HepG2 (cell line): ENCODE measurements at regions not wholly inside any gene's neighbourhood (a gene's known extent, or its start where the extent isn't known, plus 50 kb on each side); places are given as distances from the start of the nearest gene placed in this dataset.

Experiments used
- ATAC-seq: fragments of 200-7000 bp; cut with Tn5 transposase; 3 replicates; pipeline ENCODE4 v1.9.1; 2020; ENCODE audit warnings: mild to moderate bottlenecking, moderate library complexity
- BruUV-seq: library from RNA; stranded (reverse); fragments of 400-500 nt; replicated peaks from 2 replicates; lab custom pipeline; 2021; lab: Mats Ljungman, UMichigan
- CTCF ChIA-PET: fragments of 300-600 bp; formaldehyde crosslinking; extraction: SDS; loops from one replicate; lab custom pipeline; 2021; ENCODE audit warnings: low total read pairs, inconsistent platforms, low intra/inter-chr PET ratio; lab: Yijun Ruan, JAX
- POLR2A ChIA-PET: fragments of 350-600 bp; sonication (Branson Sonifier 250); formaldehyde crosslinking; loops from one replicate; lab custom pipeline; 2020; ENCODE audit warnings: antibody characterized with exemption, inconsistent platforms; lab: Yijun Ruan, JAX
- DNase-seq: peaks from one replicate; pipeline ENCODE4 v3.0.0-alpha.2; 2015; ENCODE audit warnings: low spot score
- FAIRE-seq: peaks from 3 replicates; lab custom pipeline; 2011; peaks lifted over from hg19 to GRCh38; lab: Jason Lieb, UNC
- H2AFZ ChIP-seq: one replicate; pipeline ENCODE4 v1.6.1; 2011; ENCODE audit warnings: low read length, inconsistent platforms
- H3K27ac ChIP-seq: fragments of 300-600 bp; 3 replicates; pipeline ENCODE4 v1.8.0; 2011; ENCODE audit warnings: mixed run types, mild to moderate bottlenecking, mixed read lengths, low read length, inconsistent platforms; ENCODE audit not compliant: insufficient read depth; ENCODE audit errors: extremely low read length
- H3K27me3 ChIP-seq, 2 experiments: fragments of 200-600 bp in 1 of 2; 2 replicates in 1 of 2; 3 replicates in 1 of 2; pipeline versions ENCODE4 v1.6.0 to v1.8.0; 2011; ENCODE audit warnings: low read length in 2 of 2, mild to moderate bottlenecking in 2 of 2, moderate library complexity in 2 of 2, inconsistent platforms in 1 of 2; ENCODE audit not compliant: insufficient read depth in 2 of 2, control insufficient read depth in 1 of 2
- H3K36me3 ChIP-seq, 2 experiments: fragments of 200-600 bp in 1 of 2; replicated peaks in 1 of 2; 2 replicates in 1 of 2; 3 replicates in 1 of 2; pipeline versions ENCODE4 v1.5.1 to v1.8.0; 2011; ENCODE audit warnings: low read length in 2 of 2, inconsistent platforms in 1 of 2; ENCODE audit not compliant: insufficient read depth in 2 of 2, control insufficient read depth in 1 of 2
- H3K4me1 ChIP-seq: 2 replicates; pipeline ENCODE4 v1.5.1; 2012; ENCODE audit warnings: low read length, inconsistent platforms; ENCODE audit not compliant: insufficient read depth
- H3K4me2 ChIP-seq: 2 replicates; pipeline ENCODE4 v1.6.0; 2011; ENCODE audit warnings: low read depth, low read length, inconsistent platforms
- H3K4me3 ChIP-seq, 3 experiments: fragments of 200-600 bp in 1 of 3; sonication (generic), shearing (Covaris generic) in 1 of 3; replicated peaks in 1 of 3; 2 replicates each; pipeline ENCODE4 v1.5.1; 2011 to 2016; ENCODE audit warnings: low read length in 3 of 3, inconsistent platforms in 2 of 3, low read depth in 2 of 3, mild to moderate bottlenecking in 2 of 3, control low read depth in 1 of 3, mixed read lengths in 1 of 3; ENCODE audit not compliant: insufficient read depth in 1 of 3
- H3K79me2 ChIP-seq: one replicate; pipeline ENCODE4 v1.6.1; 2011; ENCODE audit warnings: low read length, inconsistent platforms; ENCODE audit not compliant: insufficient read depth
- H3K9ac ChIP-seq: 2 replicates; pipeline ENCODE4 v1.6.0; 2011; ENCODE audit warnings: mild to moderate bottlenecking, low read depth, low read length, inconsistent platforms; ENCODE audit not compliant: insufficient read depth
- H3K9me3 ChIP-seq: 2 replicates; pipeline ENCODE4 v1.5.1; 2012; ENCODE audit warnings: mild to moderate bottlenecking, low read length
- H4K20me1 ChIP-seq: 2 replicates; pipeline ENCODE4 v1.6.0; 2011; ENCODE audit warnings: inconsistent platforms, mild to moderate bottlenecking, low read length, moderate library complexity; ENCODE audit not compliant: insufficient read depth
- MEIS2 ChIP-seq: sonication (generic); formaldehyde crosslinking; IDR thresholded peaks from 2 replicates; pipeline ENCODE4 v1.9.0; 2021; ENCODE audit warnings: mild to moderate bottlenecking, missing genetic modification reagents
- PITX1 ChIP-seq: sonication (generic); formaldehyde crosslinking; IDR thresholded peaks from 2 replicates; pipeline ENCODE4 v1.5.1; 2020; ENCODE audit warnings: mild to moderate bottlenecking, missing genetic modification reagents
- SP5 ChIP-seq: IDR thresholded peaks from 2 replicates; pipeline ENCODE4 v1.6.1; 2016; ENCODE audit warnings: low read depth, borderline replicate concordance
- STAG1 ChIP-seq: sonication (generic); formaldehyde crosslinking; IDR thresholded peaks from 2 replicates; pipeline ENCODE4 v1.4.0; 2020; ENCODE audit warnings: missing genetic modification reagents
- ZBTB49 ChIP-seq: sonication (generic); formaldehyde crosslinking; IDR thresholded peaks from 2 replicates; pipeline ENCODE4 v1.4.0; 2020; ENCODE audit warnings: missing genetic modification reagents, borderline replicate concordance
- ZNF10 ChIP-seq: sonication (generic); formaldehyde crosslinking; IDR thresholded peaks from 2 replicates; pipeline ENCODE4 v1.4.0; 2020; ENCODE audit warnings: mild to moderate bottlenecking, low read depth, missing genetic modification reagents, borderline replicate concordance
- ZNF503 ChIP-seq: sonication (generic); formaldehyde crosslinking; IDR thresholded peaks from 2 replicates; pipeline ENCODE4 v1.4.0; 2020; ENCODE audit warnings: missing genetic modification reagents
- WGBS: methylation state at CpG from one replicate; pipeline ENCODE4 v1.1.6; 2017; ENCODE audit warnings: low lambda C conversion rate; 5-methylcytosine and 5-hydroxymethylcytosine counted together
- in situ Hi-C: cut with HindIII; loops from 2 replicates; pipeline ENCODE4 v1.10.0; 2017; ENCODE audit warnings: low pct_unique_long_range_greater_than_20kb; ENCODE audit not compliant: extremely low pct_ligation_motif_present
- intact Hi-C: fragments of 100-400 bp; cut with micrococcal nuclease; formaldehyde crosslinking; loops from one replicate; pipeline ENCODE4 v1.10.0; 2022; ENCODE audit not compliant: unreplicated experiment
- TF ChIP-seq, protein P1 (sequence below): sonication (generic); formaldehyde crosslinking; IDR thresholded peaks from 2 replicates; pipeline ENCODE4 v1.5.0; 2020; ENCODE audit warnings: mild to moderate bottlenecking, missing genetic modification reagents, borderline replicate concordance
- TF ChIP-seq, protein P2 (sequence below): IDR thresholded peaks from 2 replicates; pipeline ENCODE4 v1.4.0; 2020; ENCODE audit warnings: mild to moderate bottlenecking, missing genetic modification reagents

- H3K4me3 ChIP-seq, result no peak overlapping the region
- H3K79me2 ChIP-seq, result no peaks in the 10 kb centered on the region
- TF ChIP-seq ZNF503 (CRISPR knock-in tag) (no peak), SP5 (no peak), ZNF10 (no peak)
- TF ChIP-seq, protein P1, sequence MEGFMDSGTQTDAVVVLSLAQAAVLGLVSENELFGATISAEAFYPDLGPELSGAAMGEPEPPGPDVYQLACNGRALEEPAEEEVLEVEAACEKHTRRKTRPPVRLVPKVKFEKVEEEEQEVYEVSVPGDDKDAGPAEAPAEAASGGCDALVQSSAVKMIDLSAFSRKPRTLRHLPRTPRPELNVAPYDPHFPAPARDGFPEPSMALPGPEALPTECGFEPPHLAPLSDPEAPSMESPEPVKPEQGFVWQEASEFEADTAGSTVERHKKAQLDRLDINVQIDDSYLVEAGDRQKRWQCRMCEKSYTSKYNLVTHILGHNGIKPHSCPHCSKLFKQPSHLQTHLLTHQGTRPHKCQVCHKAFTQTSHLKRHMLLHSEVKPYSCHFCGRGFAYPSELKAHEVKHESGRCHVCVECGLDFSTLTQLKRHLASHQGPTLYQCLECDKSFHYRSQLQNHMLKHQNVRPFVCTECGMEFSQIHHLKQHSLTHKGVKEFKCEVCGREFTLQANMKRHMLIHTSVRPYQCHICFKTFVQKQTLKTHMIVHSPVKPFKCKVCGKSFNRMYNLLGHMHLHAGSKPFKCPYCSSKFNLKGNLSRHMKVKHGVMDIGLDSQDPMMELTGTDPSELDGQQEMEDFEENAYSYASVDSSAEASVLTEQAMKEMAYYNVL, result no peak
- DNase-seq, result no peak
- no peak for FAIRE-seq
- ChIA-PET CTCF (no interaction called here), POLR2A (no interaction called here)
- no peaks in the 10 kb centered on the region for H3K36me3 ChIP-seq
- H3K9ac ChIP-seq, result no peak overlapping the region
- intact Hi-C loops (no loop called here), in situ Hi-C loops (no loop called here)
- BruUV-seq, result no TSS peak
- no peaks in the 10 kb centered on the region; a peak in 1 of 5 replicates for H3K27me3 ChIP-seq
- WGBS, result 28% methylated on average over 4 of the region's 8 CpGs
- H3K4me1 ChIP-seq, result no peaks in the 10 kb centered on the region
- no peaks in the 10 kb centered on the region for H4K20me1 ChIP-seq
- no peak for ATAC-seq
- H2AFZ ChIP-seq, result no peak overlapping the region
- H3K4me2 ChIP-seq, result no peak overlapping the region
- no peak overlapping the region for H3K27ac ChIP-seq
- no peaks in the 10 kb centered on the region for H3K9me3 ChIP-seq
Measured at GRCh38 chr11:94672636-94673035, 95.5 kb upstream of the AMOTL1 start.

DNA sequence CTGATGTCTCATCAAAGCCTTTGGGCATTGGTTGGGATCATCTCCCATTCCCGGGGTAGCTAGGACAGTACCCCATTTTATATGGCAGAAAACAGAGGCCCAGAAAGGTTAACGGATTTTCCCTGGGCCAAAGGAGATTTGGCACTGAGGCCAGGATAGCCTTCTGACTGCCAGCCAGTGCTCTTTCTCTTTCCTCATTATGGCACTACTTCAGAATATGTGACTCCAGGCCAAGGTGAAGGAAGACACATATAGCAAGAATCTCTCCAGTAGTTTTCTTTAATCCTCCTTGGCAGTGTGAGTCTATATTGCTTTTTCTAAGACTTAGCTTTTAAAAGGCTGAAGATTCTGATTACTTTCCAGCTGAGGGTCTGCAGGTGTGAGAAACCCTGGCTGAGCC, 94.8 kb upstream of the AMOTL1 start:
- FAIRE-seq, result no peak
- intact Hi-C loops, result no loop called here
- Histone ChIP-seq H3K27ac (no peak overlapping the region), H3K4me2 (no peak overlapping the region), H3K79me2 (no peaks in the 10 kb centered on the region), H3K9me3 (no peaks in the 10 kb centered on the region), H4K20me1 (no peaks in the 10 kb centered on the region), H3K4me3 (no peak overlapping the region), H3K9ac (no peak overlapping the region), H2AFZ (no peak overlapping the region), H3K36me3 (no peaks in the 10 kb centered on the region), H3K4me1 (no peaks in the 10 kb centered on the region), H3K27me3 (no peaks in the 10 kb centered on the region; a peak in 1 of 5 replicates)
- ChIA-PET CTCF (no interaction called here), POLR2A (no interaction called here)
- ATAC-seq, result no peak
- no peak for DNase-seq
- WGBS, result 10% methylated on average over 1 of the region's 2 CpGs
- in situ Hi-C loops, result no loop called here
- no TSS peak for BruUV-seq
- TF ChIP-seq MEIS2, result no peak
- TF ChIP-seq PITX1 (CRISPR knock-in tag), result no peak
- TF ChIP-seq, protein P2, sequence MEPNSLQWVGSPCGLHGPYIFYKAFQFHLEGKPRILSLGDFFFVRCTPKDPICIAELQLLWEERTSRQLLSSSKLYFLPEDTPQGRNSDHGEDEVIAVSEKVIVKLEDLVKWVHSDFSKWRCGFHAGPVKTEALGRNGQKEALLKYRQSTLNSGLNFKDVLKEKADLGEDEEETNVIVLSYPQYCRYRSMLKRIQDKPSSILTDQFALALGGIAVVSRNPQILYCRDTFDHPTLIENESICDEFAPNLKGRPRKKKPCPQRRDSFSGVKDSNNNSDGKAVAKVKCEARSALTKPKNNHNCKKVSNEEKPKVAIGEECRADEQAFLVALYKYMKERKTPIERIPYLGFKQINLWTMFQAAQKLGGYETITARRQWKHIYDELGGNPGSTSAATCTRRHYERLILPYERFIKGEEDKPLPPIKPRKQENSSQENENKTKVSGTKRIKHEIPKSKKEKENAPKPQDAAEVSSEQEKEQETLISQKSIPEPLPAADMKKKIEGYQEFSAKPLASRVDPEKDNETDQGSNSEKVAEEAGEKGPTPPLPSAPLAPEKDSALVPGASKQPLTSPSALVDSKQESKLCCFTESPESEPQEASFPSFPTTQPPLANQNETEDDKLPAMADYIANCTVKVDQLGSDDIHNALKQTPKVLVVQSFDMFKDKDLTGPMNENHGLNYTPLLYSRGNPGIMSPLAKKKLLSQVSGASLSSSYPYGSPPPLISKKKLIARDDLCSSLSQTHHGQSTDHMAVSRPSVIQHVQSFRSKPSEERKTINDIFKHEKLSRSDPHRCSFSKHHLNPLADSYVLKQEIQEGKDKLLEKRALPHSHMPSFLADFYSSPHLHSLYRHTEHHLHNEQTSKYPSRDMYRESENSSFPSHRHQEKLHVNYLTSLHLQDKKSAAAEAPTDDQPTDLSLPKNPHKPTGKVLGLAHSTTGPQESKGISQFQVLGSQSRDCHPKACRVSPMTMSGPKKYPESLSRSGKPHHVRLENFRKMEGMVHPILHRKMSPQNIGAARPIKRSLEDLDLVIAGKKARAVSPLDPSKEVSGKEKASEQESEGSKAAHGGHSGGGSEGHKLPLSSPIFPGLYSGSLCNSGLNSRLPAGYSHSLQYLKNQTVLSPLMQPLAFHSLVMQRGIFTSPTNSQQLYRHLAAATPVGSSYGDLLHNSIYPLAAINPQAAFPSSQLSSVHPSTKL (CRISPR knock-in tag), result no peak
- no peak for TF ChIP-seq ZBTB49 (CRISPR knock-in tag)
- no peak for TF ChIP-seq STAG1 (CRISPR knock-in tag)
